ENCODE measurements at regions not wholly inside any gene's neighbourhood (a gene's known extent, or its start where the extent isn't known, plus 50 kb on each side); places are given as distances from the start of the nearest gene placed in this dataset.

DNA sequence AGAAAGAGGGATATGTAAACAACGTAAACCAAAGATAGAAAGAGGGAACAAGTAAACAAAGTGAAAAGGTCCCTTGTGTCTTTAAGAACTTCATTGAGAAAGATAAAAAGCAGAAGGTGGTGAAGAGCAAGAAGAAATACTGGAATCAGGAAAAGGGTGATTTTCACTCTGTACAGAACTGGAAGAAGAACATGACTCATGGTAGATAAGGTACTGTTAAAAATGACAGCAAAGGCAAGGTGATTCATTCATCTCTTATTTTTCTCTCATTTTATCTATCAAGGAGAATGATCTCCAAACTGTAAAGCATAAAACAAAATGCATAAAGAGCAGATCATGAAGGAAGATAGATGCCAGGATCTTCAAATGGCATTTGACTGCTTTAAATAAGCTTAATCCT lies 724.6 kb upstream of the CELF4 start:
- Histone ChIP-seq H3K4me3 (ENCODE audit: low read length) (no peak overlapping the region), H3K9ac (ENCODE audit: low read length) (no peak overlapping the region), H3K27ac (ENCODE audit: low read length) (no peak overlapping the region), H2AFZ (ENCODE audit: low read length) (no peak overlapping the region), H3K36me3 (ENCODE audit: low read depth, low read length) (no peaks in the 10 kb centered on the region), H3K9me2 (replicated peaks; ENCODE audit: low read length) (no peaks in the 10 kb centered on the region), H4K20me1 (ENCODE audit: low read length) (no peaks in the 10 kb centered on the region), H3K27me3 (ENCODE audit: low read length) (no peaks in the 10 kb centered on the region), H3F3A (ENCODE audit: low read length, unreplicated experiment) (no peaks in the 10 kb centered on the region), H3K4me2 (ENCODE audit: low read length) (no peak overlapping the region), H3K9me3 (ENCODE audit: low read length) (no peaks in the 10 kb centered on the region), H3K4me1 (ENCODE audit: insufficient read depth, low read length) (no peaks in the 10 kb centered on the region), H3K79me2 (ENCODE audit: low read length) (no peaks in the 10 kb centered on the region)
- ChIA-PET CTCF (no interaction called here), POLR2A (ENCODE audit: unreplicated experiment) (no interaction called here)
- intact Hi-C loops (cut with micrococcal nuclease), result no loop called here
- no TSS peak for BruUV-seq (replicated peaks)
- no peak for ATAC-seq
- no peak for DNase-seq
- TF ChIP-seq CTCF (conservative IDR thresholded peaks at IDR 0.05; ENCODE audit: low read depth, low read length) (no peak), EZH2 (IDR thresholded peaks at IDR 0.05; ENCODE audit: low read length, unreplicated experiment) (no peak), EZH2phosphoT487 (IDR thresholded peaks at IDR 0.05; ENCODE audit: borderline replicate concordance, low read length) (no peak)

DNA sequence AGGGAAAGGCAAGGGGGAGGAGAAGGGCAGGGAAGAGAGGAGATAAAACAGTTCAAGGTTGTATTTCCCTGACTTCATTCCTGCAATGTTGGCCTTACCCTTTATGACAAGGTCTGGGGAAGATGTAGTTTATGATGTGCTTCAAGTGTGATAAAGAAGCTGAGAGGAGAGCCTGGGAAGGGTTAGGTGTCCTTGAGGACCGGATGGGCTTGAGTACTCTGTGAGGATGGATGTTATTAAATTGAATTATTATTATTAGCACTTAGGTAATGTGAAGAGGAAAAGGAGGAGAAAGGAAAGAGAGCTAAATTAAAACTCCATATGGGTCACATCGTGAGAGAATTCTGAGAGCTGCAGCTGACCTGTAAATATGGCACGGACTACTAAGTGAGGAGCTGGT lies 719.4 kb upstream of the CELF4 start:
- ChIA-PET POLR2A (ENCODE audit: unreplicated experiment) (no interaction called here), CTCF (no interaction called here)
- no peak overlapping the region for H3K9ac ChIP-seq (ENCODE audit: low read length)
- H3K79me2 ChIP-seq (ENCODE audit: low read length), result no peaks in the 10 kb centered on the region
- H3K27me3 ChIP-seq (ENCODE audit: low read length), result no peaks in the 10 kb centered on the region
- intact Hi-C loops (cut with micrococcal nuclease), result no loop called here
- DNase-seq, result no peak
- no peak overlapping the region for H2AFZ ChIP-seq (ENCODE audit: low read length)
- H3K9me2 ChIP-seq (replicated peaks; ENCODE audit: low read length), result no peaks in the 10 kb centered on the region
- TF ChIP-seq EZH2 (IDR thresholded peaks at IDR 0.05; ENCODE audit: low read length, unreplicated experiment) (no peak), CTCF (conservative IDR thresholded peaks at IDR 0.05; ENCODE audit: low read depth, low read length) (no peak)
- BruUV-seq (replicated peaks), result no TSS peak
- no peaks in the 10 kb centered on the region for H3F3A ChIP-seq (ENCODE audit: low read length, unreplicated experiment)
- H3K27ac ChIP-seq (ENCODE audit: low read length), result no peak overlapping the region
- no peaks in the 10 kb centered on the region for H3K9me3 ChIP-seq (ENCODE audit: low read length)
- no peak for ATAC-seq
- H3K4me2 ChIP-seq (ENCODE audit: low read length), result no peak overlapping the region
- no peaks in the 10 kb centered on the region for H3K4me1 ChIP-seq (ENCODE audit: insufficient read depth, low read length)
- H3K36me3 ChIP-seq (ENCODE audit: low read depth, low read length), result no peaks in the 10 kb centered on the region
- H3K4me3 ChIP-seq (ENCODE audit: low read length), result no peak overlapping the region
- H4K20me1 ChIP-seq (ENCODE audit: low read length), result no peaks in the 10 kb centered on the region

DNA sequence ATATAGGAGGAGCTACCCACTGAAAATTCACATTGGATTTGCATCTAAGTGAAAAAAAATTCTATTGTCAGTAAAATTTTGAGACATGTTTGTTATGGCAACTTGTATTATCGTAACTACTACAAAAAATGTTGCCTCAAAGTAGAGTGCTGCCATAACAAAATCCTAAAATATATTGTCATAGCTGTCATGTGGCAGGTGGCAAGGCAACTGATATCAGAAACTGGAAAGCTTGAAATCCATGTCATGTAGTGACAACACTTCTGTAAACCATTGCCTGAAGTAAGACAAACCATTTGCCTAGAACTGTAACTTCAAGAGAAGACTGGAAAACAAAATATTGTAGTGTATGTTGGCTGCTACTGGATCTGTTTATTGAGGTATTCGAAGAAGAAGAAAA lies 697.5 kb upstream of the CELF4 start:
- intact Hi-C loops (cut with micrococcal nuclease), result no loop called here
- Histone ChIP-seq H3K9me2 (replicated peaks; ENCODE audit: low read length) (no peaks in the 10 kb centered on the region), H3K36me3 (ENCODE audit: low read depth, low read length) (no peaks in the 10 kb centered on the region), H3K4me1 (ENCODE audit: insufficient read depth, low read length) (no peaks in the 10 kb centered on the region), H3K27ac (ENCODE audit: low read length) (no peak overlapping the region), H3F3A (ENCODE audit: low read length, unreplicated experiment) (no peaks in the 10 kb centered on the region), H3K4me2 (ENCODE audit: low read length) (no peak overlapping the region), H3K79me2 (ENCODE audit: low read length) (no peaks in the 10 kb centered on the region), H4K20me1 (ENCODE audit: low read length) (no peaks in the 10 kb centered on the region), H3K9ac (ENCODE audit: low read length) (no peak overlapping the region), H3K9me3 (ENCODE audit: low read length) (no peaks in the 10 kb centered on the region), H3K27me3 (ENCODE audit: low read length) (no peaks in the 10 kb centered on the region), H3K4me3 (ENCODE audit: low read length) (no peak overlapping the region), H2AFZ (ENCODE audit: low read length) (no peak overlapping the region)
- ATAC-seq, result no peak
- TF ChIP-seq EZH2 (IDR thresholded peaks at IDR 0.05; ENCODE audit: low read length, unreplicated experiment) (no peak), EZH2phosphoT487 (IDR thresholded peaks at IDR 0.05; ENCODE audit: borderline replicate concordance, low read length) (no peak), CTCF (conservative IDR thresholded peaks at IDR 0.05; ENCODE audit: low read depth, low read length) (no peak)
- POLR2A ChIA-PET (ENCODE audit: unreplicated experiment), result no interaction called here
- no TSS peak for BruUV-seq (replicated peaks)
- no peak for DNase-seq
- CTCF ChIA-PET, result no interaction called here
